Spleen (tissue), 11 donors: ENCODE measurements at regions not wholly inside any gene's neighbourhood (a gene's known extent, or its start where the extent isn't known, plus 50 kb on each side); places are given as distances from the start of the nearest gene placed in this dataset.
"Not testable (repeated sequence)": the region's sequence is repeated elsewhere in the genome, so short reads cannot be mapped to it uniquely, and the experiment has no call there.

Experiments used
- DNase-seq: peaks from one replicate; pipeline ENCODE4 v3.0.0-alpha.2; 2020
- H3K27ac ChIP-seq, 8 donors: fragments of 200-600 bp; sonication (generic) in 7 of 8; 1 replicate in 4 of 8; 2 replicates in 4 of 8; pipeline versions ENCODE4 v1.5.0 to v1.8.0; 2016 to 2021; ENCODE audit warnings: inconsistent platforms in 4 of 8, mild to moderate bottlenecking in 4 of 8, moderate library complexity in 1 of 8
- H3K27me3 ChIP-seq, 7 donors: fragments of 200-600 bp; sonication (generic) in 6 of 7; replicated peaks in 1 of 7; 1 replicate in 4 of 7; 2 replicates in 3 of 7; pipeline versions ENCODE4 v1.5.0 to v1.8.0; 2016 to 2021; ENCODE audit warnings: inconsistent platforms in 3 of 7, mild to moderate bottlenecking in 1 of 7
- H3K36me3 ChIP-seq, 6 donors: fragments of 200-600 bp; sonication (generic) in 5 of 6; 1 replicate in 4 of 6; 2 replicates in 2 of 6; pipeline versions ENCODE4 v1.5.0 to v1.8.0; 2016 to 2021; ENCODE audit warnings: inconsistent platforms in 2 of 6
- H3K4me1 ChIP-seq, 6 donors: fragments of 200-600 bp; sonication (generic) in 5 of 6; 1 replicate in 3 of 6; 2 replicates in 3 of 6; pipeline versions ENCODE4 v1.5.0 to v1.8.0; 2016 to 2021; ENCODE audit warnings: inconsistent platforms in 3 of 6
- H3K4me3 ChIP-seq, 8 donors: fragments of 200-600 bp; sonication (generic) in 7 of 8; 1 replicate in 4 of 8; 2 replicates in 4 of 8; pipeline versions ENCODE4 v1.5.0 to v1.8.0; 2016 to 2021; ENCODE audit warnings: inconsistent platforms in 4 of 8, mild to moderate bottlenecking in 4 of 8, moderate library complexity in 2 of 8
- H3K9me3 ChIP-seq, 8 donors: fragments of 200-600 bp; sonication (generic) in 7 of 8; 1 replicate in 4 of 8; 2 replicates in 4 of 8; pipeline versions ENCODE4 v1.5.0 to v1.8.0; 2016 to 2021; ENCODE audit warnings: inconsistent platforms in 4 of 8
- POLR2A ChIP-seq, 3 donors: fragments of 450-650 bp; IDR thresholded peaks; one replicate each; pipeline ENCODE4 v1.5.1; 2017; ENCODE audit warnings: antibody characterized with exemption in 3 of 3, mild to moderate bottlenecking in 1 of 3
- POLR2AphosphoS5 ChIP-seq, 3 donors: sonication (generic); formaldehyde crosslinking; IDR thresholded peaks; one replicate each; pipeline ENCODE4 v1.5.1; 2017; ENCODE audit warnings: antibody characterized with exemption in 3 of 3
- WGBS, 5 donors: extraction: QIAGEN DNeasy Blood & Tissue Kit in 3 of 5; methylation state at CpG; one replicate each; pipeline versions ENCODE4 v1.1.5 to v1.1.7; 2013 to 2018; 5-methylcytosine and 5-hydroxymethylcytosine counted together
- intact Hi-C: fragments of 100-400 bp; cut with DNase I; formaldehyde crosslinking; loops from one replicate; pipeline ENCODE4 v1.15.0; 2023; ENCODE audit warnings: low total_unique reads
- TF ChIP-seq, protein P1 (sequence below), 11 experiments: fragments of 200-600 bp in 7 of 11; fragments of 450-650 bp in 4 of 11; sonication (generic) in 4 of 11; IDR thresholded peaks in 8 of 11; conservative IDR thresholded peaks in 3 of 11; 1 replicate in 7 of 11; 2 replicates in 4 of 11; pipeline versions ENCODE4 v1.4.0 to v1.8.0; 2016 to 2021; ENCODE audit warnings: antibody characterized with exemption in 11 of 11, inconsistent platforms in 4 of 11, mild to moderate bottlenecking in 1 of 11
- donor health status: healthy with polysubstance abuse.
- donor health status: DM: no; HTN: no; CAD: no; lungs with moderate emphysema.
- donor health status: DM: no; HTN: no; CAD: no.
- donor health status: Bipolar disorder and iron deficiency.
- donor health status: healthy.
- donor health status: DM: no; HTN: no; CAD: no.
- donor health status: DM: yes; HTN: yes; CAD: no.

DNA sequence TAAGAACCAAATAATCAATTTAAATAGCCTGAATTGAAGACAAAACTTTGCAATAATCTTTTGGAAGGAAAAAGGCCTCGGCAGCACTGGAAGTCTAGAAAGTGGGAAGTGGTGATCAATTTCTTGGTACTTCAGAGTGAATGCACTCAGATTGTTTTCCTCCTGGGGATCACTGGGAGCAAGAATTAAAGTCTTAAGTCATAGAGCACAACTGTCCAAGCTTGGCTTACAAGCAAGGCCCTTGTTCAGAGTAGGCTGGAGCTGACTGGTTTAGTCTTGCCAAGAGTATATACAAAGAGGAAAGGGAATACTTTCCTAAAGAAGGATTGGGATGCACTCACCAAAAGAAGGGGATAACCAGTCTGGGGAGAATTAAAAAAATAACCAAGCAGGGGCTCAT lies 637.1 kb downstream of the CCSER2 start:
- intact Hi-C loops: no loop called here
- no peak overlapping the region for H3K27ac ChIP-seq
- no peaks in the 10 kb centered on the region for H3K36me3 ChIP-seq
- no peaks in the 10 kb centered on the region for H3K27me3 ChIP-seq
- no peak overlapping the region for H3K4me3 ChIP-seq
- no peak for DNase-seq
- WGBS, 5 donors: 84 to 92% (median 87%) methylated on average over 1 of the region's 1 CpG
- no peaks in the 10 kb centered on the region for H3K9me3 ChIP-seq
- TF ChIP-seq POLR2AphosphoS5 (IDR thresholded peaks at IDR 0.05): no peak
- no peak for TF ChIP-seq POLR2A (IDR thresholded peaks at IDR 0.05)
- TF ChIP-seq, protein P1, sequence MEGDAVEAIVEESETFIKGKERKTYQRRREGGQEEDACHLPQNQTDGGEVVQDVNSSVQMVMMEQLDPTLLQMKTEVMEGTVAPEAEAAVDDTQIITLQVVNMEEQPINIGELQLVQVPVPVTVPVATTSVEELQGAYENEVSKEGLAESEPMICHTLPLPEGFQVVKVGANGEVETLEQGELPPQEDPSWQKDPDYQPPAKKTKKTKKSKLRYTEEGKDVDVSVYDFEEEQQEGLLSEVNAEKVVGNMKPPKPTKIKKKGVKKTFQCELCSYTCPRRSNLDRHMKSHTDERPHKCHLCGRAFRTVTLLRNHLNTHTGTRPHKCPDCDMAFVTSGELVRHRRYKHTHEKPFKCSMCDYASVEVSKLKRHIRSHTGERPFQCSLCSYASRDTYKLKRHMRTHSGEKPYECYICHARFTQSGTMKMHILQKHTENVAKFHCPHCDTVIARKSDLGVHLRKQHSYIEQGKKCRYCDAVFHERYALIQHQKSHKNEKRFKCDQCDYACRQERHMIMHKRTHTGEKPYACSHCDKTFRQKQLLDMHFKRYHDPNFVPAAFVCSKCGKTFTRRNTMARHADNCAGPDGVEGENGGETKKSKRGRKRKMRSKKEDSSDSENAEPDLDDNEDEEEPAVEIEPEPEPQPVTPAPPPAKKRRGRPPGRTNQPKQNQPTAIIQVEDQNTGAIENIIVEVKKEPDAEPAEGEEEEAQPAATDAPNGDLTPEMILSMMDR (IDR thresholded peaks at IDR 0.05 in 8 of 11, conservative IDR thresholded peaks at IDR 0.05 in 3 of 11): no peak
- H3K4me1 ChIP-seq: no peaks in the 10 kb centered on the region

DNA sequence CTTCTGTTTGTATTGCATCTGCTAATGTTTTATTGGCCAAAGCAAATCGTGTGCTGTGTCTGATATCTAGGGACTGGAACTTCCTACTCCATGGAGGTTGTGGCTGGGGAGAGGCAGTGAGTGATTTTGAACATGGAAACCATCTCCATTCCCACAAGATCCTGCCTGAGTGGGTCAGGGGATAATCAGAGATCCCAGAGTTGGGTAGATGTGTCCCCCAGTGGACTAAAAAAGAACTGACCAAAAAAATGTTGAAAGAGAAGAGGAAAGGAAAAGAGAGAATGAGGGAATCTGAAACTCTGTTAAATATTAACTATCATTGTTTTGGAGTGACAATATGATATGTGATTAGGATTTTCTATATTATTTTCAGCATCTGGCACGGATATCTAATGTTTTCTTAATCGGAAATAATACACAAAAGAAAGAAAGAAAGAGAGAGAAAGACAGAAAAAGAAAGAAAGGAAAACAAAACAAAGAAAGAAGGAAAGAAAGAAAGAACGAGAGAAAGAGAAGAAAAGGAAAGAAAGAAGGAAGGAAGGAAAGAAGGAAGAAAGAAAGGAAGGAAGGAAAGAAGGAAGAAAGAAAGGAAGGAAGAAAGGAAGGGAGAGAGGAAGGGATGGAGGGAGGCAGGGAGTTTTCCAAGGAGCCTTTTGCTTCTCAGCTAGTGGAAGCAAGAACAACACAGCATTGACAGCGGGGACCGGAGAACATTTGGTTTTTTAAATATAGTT lies 638.5 kb downstream of the CCSER2 start:
- 62 to 69% (median 67%) methylated on average over 6 of the region's 6 CpGs for WGBS, 5 donors
- H3K27me3 ChIP-seq: no peaks in the 10 kb centered on the region
- peaks cover 0 to under 1% (median 0%) of the 10 kb centered on the region in 8 donors for H3K9me3 ChIP-seq
- no peak overlapping the region for H3K4me3 ChIP-seq
- TF ChIP-seq POLR2A (IDR thresholded peaks at IDR 0.05): no peak
- TF ChIP-seq, protein P1 (IDR thresholded peaks at IDR 0.05 in 8 of 11, conservative IDR thresholded peaks at IDR 0.05 in 3 of 11): no peak
- no peak for TF ChIP-seq POLR2AphosphoS5 (IDR thresholded peaks at IDR 0.05)
- H3K4me1 ChIP-seq: no peaks in the 10 kb centered on the region
- H3K27ac ChIP-seq: no peak overlapping the region
- intact Hi-C loops: no loop called here
- DNase-seq: no peak
- H3K36me3 ChIP-seq: no peaks in the 10 kb centered on the region

DNA sequence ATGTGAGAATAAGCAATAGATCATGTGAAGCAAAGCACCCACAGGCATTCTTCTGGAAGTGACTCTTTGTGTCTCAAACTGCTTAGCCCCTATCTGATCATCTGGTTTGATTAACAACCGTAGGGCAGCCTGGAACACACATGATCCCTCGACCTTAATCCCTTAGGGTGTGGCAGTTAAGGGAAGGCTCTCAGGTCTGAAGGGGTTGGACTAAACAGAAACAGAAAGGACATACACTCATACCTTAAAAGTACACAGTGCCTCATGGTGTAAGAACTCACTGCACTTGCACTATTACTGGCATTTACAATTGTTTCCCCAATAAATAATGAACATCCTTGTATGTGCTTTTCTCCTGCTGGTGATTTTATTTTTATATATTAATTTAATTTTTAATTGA lies 640.9 kb downstream of the CCSER2 start:
- H3K27ac ChIP-seq, H3K4me3 ChIP-seq, intact Hi-C loops, H3K4me1 ChIP-seq, DNase-seq, H3K9me3 ChIP-seq, H3K27me3 ChIP-seq, H3K36me3 ChIP-seq: not testable (repeated sequence)
- 50 to 64% (median 54%) methylated on average over 2 of the region's 2 CpGs for WGBS, 5 donors

DNA sequence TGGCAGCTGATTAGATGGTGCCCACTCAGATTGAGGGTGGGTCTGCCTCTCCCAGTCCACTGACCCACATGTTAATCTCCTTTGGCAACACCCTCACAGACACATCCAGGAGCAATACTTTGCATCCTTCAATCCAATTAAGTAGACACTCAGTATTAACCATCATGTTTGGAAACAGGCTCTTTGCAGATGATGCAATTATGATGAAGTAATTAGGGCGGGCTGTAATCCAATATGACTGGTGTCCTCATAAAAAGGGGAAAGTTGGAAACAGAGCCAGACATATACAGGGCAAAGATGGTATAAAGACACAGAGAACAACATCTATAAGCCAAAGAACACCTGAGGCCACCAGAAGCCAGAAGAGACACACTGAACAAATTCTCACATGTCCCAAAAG lies 658.6 kb downstream of the CCSER2 start:
- DNase-seq: no peak
- Histone ChIP-seq H3K4me1 (no peaks in the 10 kb centered on the region), H3K36me3 (no peaks in the 10 kb centered on the region), H3K27ac (no peak overlapping the region), H3K9me3 (no peaks in the 10 kb centered on the region), H3K27me3 (peaks cover 0 to 3% (median 0%) of the 10 kb centered on the region in 7 donors), H3K4me3 (no peak overlapping the region)
- TF ChIP-seq POLR2A (IDR thresholded peaks at IDR 0.05) (no peak), POLR2AphosphoS5 (IDR thresholded peaks at IDR 0.05) (no peak)
- TF ChIP-seq, protein P1 (IDR thresholded peaks at IDR 0.05 in 8 of 11, conservative IDR thresholded peaks at IDR 0.05 in 3 of 11): no peak
- intact Hi-C loops: no loop called here
- WGBS, 5 donors: 50 to 86% (median 58%) methylated on average over 1 of the region's 1 CpG
